IMR-90 (cell line): ENCODE measurements at regions not wholly inside any gene's neighbourhood (a gene's known extent, or its start where the extent isn't known, plus 50 kb on each side); places are given as distances from the start of the nearest gene placed in this dataset.

Experiments used
- CEBPB ChIP-seq: IDR thresholded peaks from 2 replicates; pipeline ENCODE4 v1.6.1; 2012; ENCODE audit warnings: low read depth, low read length, improper control_type of control experiment
- FOS ChIP-seq: fragments of 150-350 bp; IDR thresholded peaks from 2 replicates; pipeline ENCODE4 v1.6.1; 2016; ENCODE audit warnings: low read depth, low read length
- MAFK ChIP-seq: IDR thresholded peaks from 2 replicates; pipeline ENCODE4 v1.6.1; 2012; ENCODE audit warnings: low read depth, low read length, improper control_type of control experiment
- MAZ ChIP-seq: IDR thresholded peaks from 2 replicates; pipeline ENCODE4 v1.6.1; 2012; ENCODE audit warnings: low read depth, mild to moderate bottlenecking, low read length, improper control_type of control experiment, moderate library complexity, borderline replicate concordance
- POLR2A ChIP-seq: IDR thresholded peaks from 2 replicates; pipeline ENCODE4 v1.6.1; 2012; ENCODE audit warnings: mild to moderate bottlenecking, low read depth, low read length
- RAD21 ChIP-seq: IDR thresholded peaks from 2 replicates; pipeline ENCODE4 v1.6.1; 2012; ENCODE audit warnings: low read length, improper control_type of control experiment
- TF ChIP-seq, protein P1 (sequence below): fragments of 150-350 bp; IDR thresholded peaks from 2 replicates; pipeline ENCODE4 v1.6.1; 2017; ENCODE audit warnings: mild to moderate bottlenecking, antibody characterized with exemption, low read length, low read depth
- TF ChIP-seq, protein P2 (sequence below): conservative IDR thresholded peaks from 2 replicates; pipeline ENCODE4 v1.5.1; 2012; ENCODE audit warnings: mild to moderate bottlenecking, low read depth, low read length, improper control_type of control experiment

GRCh38 chr13:111546921-111547675 is 226.7 kb downstream of the TEX29 start:
- TF ChIP-seq, protein P1, sequence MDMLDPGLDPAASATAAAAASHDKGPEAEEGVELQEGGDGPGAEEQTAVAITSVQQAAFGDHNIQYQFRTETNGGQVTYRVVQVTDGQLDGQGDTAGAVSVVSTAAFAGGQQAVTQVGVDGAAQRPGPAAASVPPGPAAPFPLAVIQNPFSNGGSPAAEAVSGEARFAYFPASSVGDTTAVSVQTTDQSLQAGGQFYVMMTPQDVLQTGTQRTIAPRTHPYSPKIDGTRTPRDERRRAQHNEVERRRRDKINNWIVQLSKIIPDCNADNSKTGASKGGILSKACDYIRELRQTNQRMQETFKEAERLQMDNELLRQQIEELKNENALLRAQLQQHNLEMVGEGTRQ, result no peak
- TF ChIP-seq, protein P2, sequence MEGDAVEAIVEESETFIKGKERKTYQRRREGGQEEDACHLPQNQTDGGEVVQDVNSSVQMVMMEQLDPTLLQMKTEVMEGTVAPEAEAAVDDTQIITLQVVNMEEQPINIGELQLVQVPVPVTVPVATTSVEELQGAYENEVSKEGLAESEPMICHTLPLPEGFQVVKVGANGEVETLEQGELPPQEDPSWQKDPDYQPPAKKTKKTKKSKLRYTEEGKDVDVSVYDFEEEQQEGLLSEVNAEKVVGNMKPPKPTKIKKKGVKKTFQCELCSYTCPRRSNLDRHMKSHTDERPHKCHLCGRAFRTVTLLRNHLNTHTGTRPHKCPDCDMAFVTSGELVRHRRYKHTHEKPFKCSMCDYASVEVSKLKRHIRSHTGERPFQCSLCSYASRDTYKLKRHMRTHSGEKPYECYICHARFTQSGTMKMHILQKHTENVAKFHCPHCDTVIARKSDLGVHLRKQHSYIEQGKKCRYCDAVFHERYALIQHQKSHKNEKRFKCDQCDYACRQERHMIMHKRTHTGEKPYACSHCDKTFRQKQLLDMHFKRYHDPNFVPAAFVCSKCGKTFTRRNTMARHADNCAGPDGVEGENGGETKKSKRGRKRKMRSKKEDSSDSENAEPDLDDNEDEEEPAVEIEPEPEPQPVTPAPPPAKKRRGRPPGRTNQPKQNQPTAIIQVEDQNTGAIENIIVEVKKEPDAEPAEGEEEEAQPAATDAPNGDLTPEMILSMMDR, result no peak
- TF ChIP-seq FOS (no peak), CEBPB (no peak), MAFK (no peak), POLR2A (no peak), MAZ (no peak), RAD21 (no peak)
